Choroid plexus epithelial cell (primary cell): ENCODE measurements at regions not wholly inside any gene's neighbourhood (a gene's known extent, or its start where the extent isn't known, plus 50 kb on each side); places are given as distances from the start of the nearest gene placed in this dataset.

Source experiments
- DNase-seq: peaks from one replicate; pipeline ENCODE4 v3.0.0-alpha.2; 2010; ENCODE audit warnings: low read depth
- H3K4me3 ChIP-seq: 2 replicates; pipeline ENCODE4 v1.5.1; 2011; ENCODE audit warnings: low read depth, mild to moderate bottlenecking, control low read depth, low read length, moderate library complexity
- CTCF ChIP-seq: conservative IDR thresholded peaks from 2 replicates; pipeline ENCODE4 v1.5.1; 2011; ENCODE audit warnings: low read depth, mild to moderate bottlenecking, control low read depth, inconsistent platforms, low read length, moderate library complexity

GRCh38 chr2:71794611-71795010, 341.2 kb downstream of the DYSF start:
- TF ChIP-seq CTCF = no peak
- H3K4me3 ChIP-seq = no peak overlapping the region
- no peak for DNase-seq

- H3K4me3 ChIP-seq = no peak overlapping the region
- TF ChIP-seq CTCF = no peak
These were observed 340.6 kb downstream of the DYSF start for GRCh38 chr2:71793926-71794325.

GRCh38 chr2:71792926-71793761, 339.8 kb downstream of the DYSF start:
- no peak overlapping the region for H3K4me3 ChIP-seq
- peak; percentile 39 for DNase-seq
- no peak for TF ChIP-seq CTCF

More at GRCh38 chr2:71793926-71794325, 340.6 kb downstream of the DYSF start:
- no peak for DNase-seq

GRCh38 chr2:71791501-71792135, 338.3 kb downstream of the DYSF start:
- DNase-seq = no peak
- no peak overlapping the region for H3K4me3 ChIP-seq
- no peak for TF ChIP-seq CTCF

GRCh38 chr2:71791061-71791450, 337.7 kb downstream of the DYSF start:
- DNase-seq = no peak
- H3K4me3 ChIP-seq = no peak overlapping the region
- TF ChIP-seq CTCF = no peak

GRCh38 chr2:71790226-71791060, 337.1 kb downstream of the DYSF start:
- no peak for DNase-seq
- no peak for TF ChIP-seq CTCF

More at GRCh38 chr2:71790226-71791060, 337.1 kb downstream of the DYSF start:
- no peak overlapping the region for H3K4me3 ChIP-seq
